C4-2B (cell line): ENCODE measurements at regions not wholly inside any gene's neighbourhood (a gene's known extent, or its start where the extent isn't known, plus 50 kb on each side); places are given as distances from the start of the nearest gene placed in this dataset.
"Not testable (repeated sequence)": the region's sequence is repeated elsewhere in the genome, so short reads cannot be mapped to it uniquely, and the experiment has no call there.

Source experiments
- H3K27ac ChIP-seq: fragments of 450-650 bp; 2 replicates; pipeline ENCODE4 v1.5.1; 2017
- ZFX ChIP-seq: fragments of 450-650 bp; IDR thresholded peaks from 2 replicates; pipeline ENCODE4 v1.6.1; 2017
- TF ChIP-seq, protein P1 (sequence below): fragments of 450-650 bp; conservative IDR thresholded peaks from 2 replicates; pipeline ENCODE4 v1.5.1; 2017; ENCODE audit warnings: mild to moderate bottlenecking

DNA sequence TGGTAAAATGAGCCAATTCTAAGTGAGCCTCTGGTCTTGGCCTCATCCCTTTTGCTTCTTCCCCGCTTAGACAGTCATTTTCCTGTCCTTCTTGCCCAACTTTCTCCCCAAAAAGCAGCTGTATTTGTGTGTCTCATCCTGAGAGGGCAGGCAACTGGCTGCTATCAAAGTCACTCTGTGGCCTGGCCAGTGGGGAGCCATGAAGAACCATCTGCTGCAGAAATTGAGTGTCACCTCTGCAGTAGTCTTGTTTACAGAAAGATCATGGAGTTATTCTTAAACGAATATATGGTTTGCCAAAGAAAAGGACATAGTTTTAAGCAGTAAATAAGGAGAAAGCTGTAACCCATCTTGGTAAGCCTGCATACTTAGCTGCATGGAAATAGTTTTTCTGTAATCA is 233.6 kb upstream of the ELAVL2 start:
- TF ChIP-seq, protein P1, sequence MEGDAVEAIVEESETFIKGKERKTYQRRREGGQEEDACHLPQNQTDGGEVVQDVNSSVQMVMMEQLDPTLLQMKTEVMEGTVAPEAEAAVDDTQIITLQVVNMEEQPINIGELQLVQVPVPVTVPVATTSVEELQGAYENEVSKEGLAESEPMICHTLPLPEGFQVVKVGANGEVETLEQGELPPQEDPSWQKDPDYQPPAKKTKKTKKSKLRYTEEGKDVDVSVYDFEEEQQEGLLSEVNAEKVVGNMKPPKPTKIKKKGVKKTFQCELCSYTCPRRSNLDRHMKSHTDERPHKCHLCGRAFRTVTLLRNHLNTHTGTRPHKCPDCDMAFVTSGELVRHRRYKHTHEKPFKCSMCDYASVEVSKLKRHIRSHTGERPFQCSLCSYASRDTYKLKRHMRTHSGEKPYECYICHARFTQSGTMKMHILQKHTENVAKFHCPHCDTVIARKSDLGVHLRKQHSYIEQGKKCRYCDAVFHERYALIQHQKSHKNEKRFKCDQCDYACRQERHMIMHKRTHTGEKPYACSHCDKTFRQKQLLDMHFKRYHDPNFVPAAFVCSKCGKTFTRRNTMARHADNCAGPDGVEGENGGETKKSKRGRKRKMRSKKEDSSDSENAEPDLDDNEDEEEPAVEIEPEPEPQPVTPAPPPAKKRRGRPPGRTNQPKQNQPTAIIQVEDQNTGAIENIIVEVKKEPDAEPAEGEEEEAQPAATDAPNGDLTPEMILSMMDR: no peak
- no peak for TF ChIP-seq ZFX
- no peak overlapping the region for H3K27ac ChIP-seq

DNA sequence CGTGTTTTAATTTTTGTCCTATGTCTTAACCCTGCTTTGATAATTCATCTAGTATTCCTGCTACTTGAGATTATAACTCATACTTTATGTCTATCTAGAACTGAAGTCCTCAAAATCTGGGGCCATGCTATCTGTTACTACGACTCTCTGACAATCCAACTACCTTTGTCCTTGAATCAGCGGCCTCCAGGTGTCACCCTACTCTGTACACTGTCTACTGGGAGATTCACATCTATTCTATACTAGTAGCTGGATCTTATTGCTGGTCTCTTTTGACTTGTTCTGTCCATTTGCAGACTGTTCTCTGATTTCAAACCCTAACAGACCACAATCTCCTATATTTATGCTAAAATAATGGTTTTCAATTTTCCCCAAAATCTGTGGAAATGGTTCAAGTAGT is 225.5 kb upstream of the ELAVL2 start:
- no peak overlapping the region for H3K27ac ChIP-seq
- TF ChIP-seq, protein P1: 0 out of 2 replicates have a peak, but pooled peaks have one; percentile 15
- TF ChIP-seq ZFX: no peak

DNA sequence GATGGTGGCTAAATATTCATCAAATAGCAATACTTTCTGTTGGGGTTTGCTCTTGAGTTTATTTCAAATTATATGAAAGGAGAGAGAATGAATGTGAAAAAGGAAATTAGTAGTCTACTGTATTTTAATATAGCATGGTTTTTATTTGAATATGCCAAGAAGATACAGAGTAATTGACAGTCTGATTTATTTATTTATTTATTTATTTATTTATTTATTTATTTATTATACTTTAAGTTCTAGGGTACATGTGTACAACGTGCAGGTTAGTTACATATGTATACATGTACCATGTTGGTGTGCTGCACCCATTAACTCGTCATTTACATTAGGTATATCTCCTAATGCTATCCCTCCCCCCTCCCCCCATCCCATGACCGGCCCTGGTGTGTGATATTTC is 224.2 kb upstream of the ELAVL2 start:
- not testable (repeated sequence) for H3K27ac ChIP-seq

DNA sequence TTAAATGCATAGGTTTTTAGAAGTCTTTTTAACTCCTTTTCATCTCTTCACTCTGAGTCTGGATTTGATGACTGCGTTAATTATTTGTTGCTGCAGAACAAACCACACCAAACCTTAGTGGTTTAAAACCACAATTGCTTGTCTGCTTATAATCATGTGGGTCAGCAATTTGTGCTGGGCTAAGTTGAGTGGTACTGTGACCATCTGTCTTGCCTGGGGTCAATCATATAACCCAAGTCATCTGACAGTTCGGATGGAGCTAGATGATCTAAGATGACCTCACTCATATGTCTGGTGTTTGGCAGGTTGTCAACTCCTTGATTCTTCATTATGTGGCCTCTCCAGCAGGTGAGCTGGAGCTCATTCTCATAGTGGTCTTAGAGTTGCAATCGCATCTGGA is 219.1 kb upstream of the ELAVL2 start:
- no peak overlapping the region for H3K27ac ChIP-seq
- TF ChIP-seq ZFX: no peak
- TF ChIP-seq, protein P1: no peak

DNA sequence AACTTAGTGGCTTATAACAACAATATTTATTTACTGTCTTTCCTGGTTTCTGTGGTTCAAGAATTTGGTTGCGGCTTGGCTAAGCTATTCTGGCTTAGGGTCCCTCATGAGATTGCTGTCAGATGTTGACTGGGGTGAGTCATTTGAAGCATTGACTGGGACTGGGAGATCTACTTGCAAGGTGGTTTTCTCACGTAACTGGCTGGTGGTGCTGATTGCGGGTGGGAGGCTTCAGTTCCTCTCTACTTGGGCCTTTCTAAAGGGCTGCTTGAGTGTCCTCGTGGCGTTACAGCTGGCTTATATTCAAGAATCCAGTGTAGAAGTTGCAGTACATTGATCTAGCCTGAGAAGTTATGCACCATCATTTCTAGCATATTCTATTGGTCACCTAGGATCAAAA is 218.5 kb upstream of the ELAVL2 start:
- H3K27ac ChIP-seq: no peak overlapping the region
- no peak for TF ChIP-seq ZFX
- TF ChIP-seq, protein P1: no peak

DNA sequence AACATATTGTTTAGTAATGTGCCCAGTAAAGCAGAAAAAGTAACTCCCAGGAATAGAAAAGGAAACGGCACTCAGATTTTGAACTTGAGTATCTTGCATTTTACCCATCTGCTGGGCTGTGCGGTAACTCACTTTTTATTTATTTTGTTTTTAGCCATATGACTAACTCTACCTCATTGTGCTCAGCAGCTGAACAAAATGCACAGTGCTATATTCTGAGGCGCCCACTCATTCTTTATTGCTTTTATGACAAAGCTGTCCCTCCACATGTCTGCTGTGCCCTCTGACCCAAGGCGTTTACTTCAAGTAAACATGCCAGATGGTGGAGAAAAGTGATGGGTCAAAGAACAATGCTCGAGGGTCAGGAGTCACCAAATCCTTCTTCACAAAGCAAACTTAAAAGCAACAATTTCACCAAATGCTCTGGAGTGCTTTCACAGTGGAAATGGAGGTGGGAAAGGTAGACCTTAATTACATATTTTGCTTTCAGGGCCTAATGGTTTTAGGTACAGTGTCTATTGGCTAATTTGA is 215.2 kb upstream of the ELAVL2 start:
- TF ChIP-seq, protein P1: no peak
- no peak for TF ChIP-seq ZFX
- no peak overlapping the region for H3K27ac ChIP-seq

DNA sequence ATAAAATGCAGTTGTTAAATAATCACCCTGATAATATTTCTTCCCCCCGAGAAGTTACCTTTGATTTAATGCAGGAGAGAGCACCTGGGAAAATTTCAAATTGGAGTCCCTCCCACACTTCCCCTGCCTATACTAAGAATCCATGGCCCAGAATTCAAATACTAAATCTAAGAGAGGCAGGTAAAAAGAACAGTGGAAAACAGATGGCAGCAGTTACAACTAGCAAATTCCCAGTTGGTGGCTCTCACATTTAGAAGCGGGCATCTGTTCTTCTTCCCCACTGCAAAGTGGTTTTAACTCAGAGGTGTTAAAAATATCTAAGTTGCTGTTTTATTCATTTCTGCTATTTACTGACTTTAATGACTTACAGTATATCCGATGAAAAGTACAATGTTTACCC is 210.4 kb upstream of the ELAVL2 start:
- no peak for TF ChIP-seq ZFX
- TF ChIP-seq, protein P1: no peak
- no peak overlapping the region for H3K27ac ChIP-seq

DNA sequence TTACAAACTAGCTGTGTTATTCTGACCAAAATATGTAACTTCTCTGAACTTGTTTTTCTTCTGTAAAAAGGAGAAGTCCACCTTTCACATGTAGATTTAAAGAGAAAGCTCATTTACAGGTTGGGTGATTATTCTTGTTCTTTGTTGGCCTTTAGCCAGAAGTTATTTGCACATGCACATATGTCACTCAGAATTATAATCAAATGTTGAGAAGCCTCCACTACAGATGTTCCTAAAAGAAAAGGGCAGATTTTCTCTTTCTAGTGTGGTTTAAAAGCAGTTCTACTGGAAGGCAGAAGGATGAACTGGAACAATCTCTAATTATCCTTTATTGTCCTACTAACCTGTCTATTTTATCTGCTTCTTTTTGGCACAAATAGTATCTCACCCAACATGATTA is 209.8 kb upstream of the ELAVL2 start:
- no peak overlapping the region for H3K27ac ChIP-seq
- TF ChIP-seq, protein P1: no peak
- TF ChIP-seq ZFX: no peak
